ENCODE measurements at regions not wholly inside any gene's neighbourhood (a gene's known extent, or its start where the extent isn't known, plus 50 kb on each side); places are given as distances from the start of the nearest gene placed in this dataset.

- TF ChIP-seq POLR2AphosphoS5 (IDR thresholded peaks at IDR 0.05; ENCODE audit: low read depth, low read length) (no peak), SIN3A (IDR thresholded peaks at IDR 0.05; ENCODE audit: borderline replicate concordance, insufficient read depth, low read length) (no peak), TAF1 (IDR thresholded peaks at IDR 0.05; ENCODE audit: borderline replicate concordance, insufficient read depth, low read length) (no peak), FOXP2 (optimal IDR thresholded peaks at IDR 0.05; ENCODE audit: borderline replicate concordance, extremely low read depth, extremely low read length, insufficient read depth) (no peak)
- TF ChIP-seq, protein P1, sequence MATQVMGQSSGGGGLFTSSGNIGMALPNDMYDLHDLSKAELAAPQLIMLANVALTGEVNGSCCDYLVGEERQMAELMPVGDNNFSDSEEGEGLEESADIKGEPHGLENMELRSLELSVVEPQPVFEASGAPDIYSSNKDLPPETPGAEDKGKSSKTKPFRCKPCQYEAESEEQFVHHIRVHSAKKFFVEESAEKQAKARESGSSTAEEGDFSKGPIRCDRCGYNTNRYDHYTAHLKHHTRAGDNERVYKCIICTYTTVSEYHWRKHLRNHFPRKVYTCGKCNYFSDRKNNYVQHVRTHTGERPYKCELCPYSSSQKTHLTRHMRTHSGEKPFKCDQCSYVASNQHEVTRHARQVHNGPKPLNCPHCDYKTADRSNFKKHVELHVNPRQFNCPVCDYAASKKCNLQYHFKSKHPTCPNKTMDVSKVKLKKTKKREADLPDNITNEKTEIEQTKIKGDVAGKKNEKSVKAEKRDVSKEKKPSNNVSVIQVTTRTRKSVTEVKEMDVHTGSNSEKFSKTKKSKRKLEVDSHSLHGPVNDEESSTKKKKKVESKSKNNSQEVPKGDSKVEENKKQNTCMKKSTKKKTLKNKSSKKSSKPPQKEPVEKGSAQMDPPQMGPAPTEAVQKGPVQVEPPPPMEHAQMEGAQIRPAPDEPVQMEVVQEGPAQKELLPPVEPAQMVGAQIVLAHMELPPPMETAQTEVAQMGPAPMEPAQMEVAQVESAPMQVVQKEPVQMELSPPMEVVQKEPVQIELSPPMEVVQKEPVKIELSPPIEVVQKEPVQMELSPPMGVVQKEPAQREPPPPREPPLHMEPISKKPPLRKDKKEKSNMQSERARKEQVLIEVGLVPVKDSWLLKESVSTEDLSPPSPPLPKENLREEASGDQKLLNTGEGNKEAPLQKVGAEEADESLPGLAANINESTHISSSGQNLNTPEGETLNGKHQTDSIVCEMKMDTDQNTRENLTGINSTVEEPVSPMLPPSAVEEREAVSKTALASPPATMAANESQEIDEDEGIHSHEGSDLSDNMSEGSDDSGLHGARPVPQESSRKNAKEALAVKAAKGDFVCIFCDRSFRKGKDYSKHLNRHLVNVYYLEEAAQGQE (IDR thresholded peaks at IDR 0.05; ENCODE audit: insufficient read depth in 1 of 2, low read depth in 2 of 2, low read length in 2 of 2): no peak
These were observed 70.5 kb upstream of the FOXB1 start for GRCh38 chr15:59933607-59934006.

DNA sequence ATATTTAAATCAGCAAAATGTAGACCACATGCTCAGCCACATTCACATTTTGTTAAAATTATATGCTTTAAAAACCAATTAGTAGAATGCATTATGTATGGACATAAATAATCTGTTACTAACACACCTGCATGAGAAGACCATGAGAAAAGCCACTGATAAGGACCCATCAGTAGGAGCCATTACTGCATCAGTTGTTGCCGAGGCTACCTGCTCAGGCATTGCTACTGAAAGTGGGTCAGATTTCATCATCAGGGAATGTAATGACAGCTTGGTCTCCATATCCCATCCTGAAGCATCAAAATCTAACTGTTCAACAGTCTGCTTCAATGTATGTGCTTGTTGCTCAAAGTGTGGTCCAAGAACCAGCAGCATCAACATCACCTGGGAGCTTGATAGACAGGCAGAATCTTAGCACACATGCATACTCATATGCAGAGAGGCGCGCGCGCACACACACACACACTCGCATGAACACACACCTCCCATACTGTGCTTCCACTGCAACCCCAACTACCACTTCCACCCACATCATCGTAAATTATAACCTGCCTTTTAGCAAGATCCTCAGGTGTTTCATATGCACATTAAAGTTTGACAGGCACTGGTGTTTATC is 72.4 kb upstream of the FOXB1 start:
- no peak for TF ChIP-seq POLR2AphosphoS5 (IDR thresholded peaks at IDR 0.05; ENCODE audit: low read depth, low read length)
- TF ChIP-seq FOXP2 (optimal IDR thresholded peaks at IDR 0.05; ENCODE audit: borderline replicate concordance, extremely low read depth, extremely low read length, insufficient read depth): no peak
- TF ChIP-seq, protein P1 (IDR thresholded peaks at IDR 0.05; ENCODE audit: insufficient read depth in 1 of 2, low read depth in 2 of 2, low read length in 2 of 2): no peak
- TF ChIP-seq SIN3A (IDR thresholded peaks at IDR 0.05; ENCODE audit: borderline replicate concordance, insufficient read depth, low read length): no peak
- TF ChIP-seq TAF1 (IDR thresholded peaks at IDR 0.05; ENCODE audit: borderline replicate concordance, insufficient read depth, low read length): no peak

- TF ChIP-seq FOXP2 (optimal IDR thresholded peaks at IDR 0.05; ENCODE audit: borderline replicate concordance, extremely low read depth, extremely low read length, insufficient read depth): no peak
- no peak for TF ChIP-seq SIN3A (IDR thresholded peaks at IDR 0.05; ENCODE audit: borderline replicate concordance, insufficient read depth, low read length)
- no peak for TF ChIP-seq POLR2AphosphoS5 (IDR thresholded peaks at IDR 0.05; ENCODE audit: low read depth, low read length)
- TF ChIP-seq, protein P1 (IDR thresholded peaks at IDR 0.05; ENCODE audit: insufficient read depth in 1 of 2, low read depth in 2 of 2, low read length in 2 of 2): no peak
- no peak for TF ChIP-seq TAF1 (IDR thresholded peaks at IDR 0.05; ENCODE audit: borderline replicate concordance, insufficient read depth, low read length)
These were observed 79.1 kb upstream of the FOXB1 start for GRCh38 chr15:59924812-59925522.

- no peak for TF ChIP-seq SIN3A (IDR thresholded peaks at IDR 0.05; ENCODE audit: borderline replicate concordance, insufficient read depth, low read length)
These were observed 80.0 kb upstream of the FOXB1 start for GRCh38 chr15:59924096-59924495.

GRCh38 chr15:59923508-59923907 is 80.6 kb upstream of the FOXB1 start:
- TF ChIP-seq POLR2AphosphoS5 (IDR thresholded peaks at IDR 0.05; ENCODE audit: low read depth, low read length) (no peak), TAF1 (IDR thresholded peaks at IDR 0.05; ENCODE audit: borderline replicate concordance, insufficient read depth, low read length) (no peak), FOXP2 (optimal IDR thresholded peaks at IDR 0.05; ENCODE audit: borderline replicate concordance, extremely low read depth, extremely low read length, insufficient read depth) (no peak), SIN3A (IDR thresholded peaks at IDR 0.05; ENCODE audit: borderline replicate concordance, insufficient read depth, low read length) (no peak)
- TF ChIP-seq, protein P1 (IDR thresholded peaks at IDR 0.05; ENCODE audit: insufficient read depth in 1 of 2, low read depth in 2 of 2, low read length in 2 of 2): no peak
